Left ventricle myocardium inferior (tissue), 1 donor: ENCODE measurements at regions not wholly inside any gene's neighbourhood (a gene's known extent, or its start where the extent isn't known, plus 50 kb on each side); places are given as distances from the start of the nearest gene placed in this dataset.
"Not testable (repeated sequence)": the region's sequence is repeated elsewhere in the genome, so short reads cannot be mapped to it uniquely, and the experiment has no call there.

Experiments used
- DNase-seq: peaks from one replicate; pipeline ENCODE4 v3.0.0-alpha.2; 2020
- H3K27ac ChIP-seq: fragments of 200-600 bp; replicated peaks from 2 replicates; pipeline ENCODE4 v1.8.0; 2021
- H3K27me3 ChIP-seq: fragments of 200-600 bp; 2 replicates; pipeline ENCODE4 v1.8.0; 2021; ENCODE audit warnings: low read depth
- H3K36me3 ChIP-seq: fragments of 200-600 bp; 2 replicates; pipeline ENCODE4 v1.8.0; 2021
- H3K4me1 ChIP-seq: fragments of 200-600 bp; 2 replicates; pipeline ENCODE4 v1.8.0; 2021
- H3K4me3 ChIP-seq: fragments of 200-600 bp; 2 replicates; pipeline ENCODE4 v1.8.0; 2021; ENCODE audit warnings: mild to moderate bottlenecking, moderate library complexity
- H3K9me3 ChIP-seq: fragments of 200-600 bp; replicated peaks from 2 replicates; pipeline ENCODE4 v1.8.0; 2021
- intact Hi-C: fragments of 100-400 bp; cut with micrococcal nuclease; formaldehyde crosslinking; loops from one replicate; pipeline ENCODE4 v1.11.0; 2022
- TF ChIP-seq, protein P1 (sequence below): fragments of 200-600 bp; IDR thresholded peaks from 2 replicates; pipeline ENCODE4 v1.8.0; 2021; ENCODE audit warnings: antibody characterized with exemption, mild to moderate bottlenecking, borderline replicate concordance
- donor health status: DM: no; HTN: yes; CAD: no; lungs with severe emphysema.

- no peaks in the 10 kb centered on the region for H3K4me1 ChIP-seq
- peaks cover 19% of the 10 kb centered on the region for H3K36me3 ChIP-seq
- TF ChIP-seq, protein P1, sequence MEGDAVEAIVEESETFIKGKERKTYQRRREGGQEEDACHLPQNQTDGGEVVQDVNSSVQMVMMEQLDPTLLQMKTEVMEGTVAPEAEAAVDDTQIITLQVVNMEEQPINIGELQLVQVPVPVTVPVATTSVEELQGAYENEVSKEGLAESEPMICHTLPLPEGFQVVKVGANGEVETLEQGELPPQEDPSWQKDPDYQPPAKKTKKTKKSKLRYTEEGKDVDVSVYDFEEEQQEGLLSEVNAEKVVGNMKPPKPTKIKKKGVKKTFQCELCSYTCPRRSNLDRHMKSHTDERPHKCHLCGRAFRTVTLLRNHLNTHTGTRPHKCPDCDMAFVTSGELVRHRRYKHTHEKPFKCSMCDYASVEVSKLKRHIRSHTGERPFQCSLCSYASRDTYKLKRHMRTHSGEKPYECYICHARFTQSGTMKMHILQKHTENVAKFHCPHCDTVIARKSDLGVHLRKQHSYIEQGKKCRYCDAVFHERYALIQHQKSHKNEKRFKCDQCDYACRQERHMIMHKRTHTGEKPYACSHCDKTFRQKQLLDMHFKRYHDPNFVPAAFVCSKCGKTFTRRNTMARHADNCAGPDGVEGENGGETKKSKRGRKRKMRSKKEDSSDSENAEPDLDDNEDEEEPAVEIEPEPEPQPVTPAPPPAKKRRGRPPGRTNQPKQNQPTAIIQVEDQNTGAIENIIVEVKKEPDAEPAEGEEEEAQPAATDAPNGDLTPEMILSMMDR = no peak
- no peak for DNase-seq
- no peaks in the 10 kb centered on the region for H3K27me3 ChIP-seq
- peaks cover 50% of the 10 kb centered on the region for H3K9me3 ChIP-seq
- H3K27ac ChIP-seq = no peak overlapping the region
- no peak overlapping the region for H3K4me3 ChIP-seq
- intact Hi-C loops = no loop called here
Observed at GRCh38 chr5:94064025-94064424, 322.6 kb upstream of the POU5F2 start.

GRCh38 chr5:94057655-94058054, 316.3 kb upstream of the POU5F2 start:
- intact Hi-C loops = no loop called here
- DNase-seq = no peak
- peaks cover 6% of the 10 kb centered on the region for H3K36me3 ChIP-seq
- H3K9me3 ChIP-seq = no peaks in the 10 kb centered on the region
- H3K4me1 ChIP-seq = peaks cover 5% of the 10 kb centered on the region
- no peak overlapping the region for H3K27ac ChIP-seq
- H3K27me3 ChIP-seq = no peaks in the 10 kb centered on the region
- TF ChIP-seq, protein P1 = no peak
- H3K4me3 ChIP-seq = no peak overlapping the region

DNA sequence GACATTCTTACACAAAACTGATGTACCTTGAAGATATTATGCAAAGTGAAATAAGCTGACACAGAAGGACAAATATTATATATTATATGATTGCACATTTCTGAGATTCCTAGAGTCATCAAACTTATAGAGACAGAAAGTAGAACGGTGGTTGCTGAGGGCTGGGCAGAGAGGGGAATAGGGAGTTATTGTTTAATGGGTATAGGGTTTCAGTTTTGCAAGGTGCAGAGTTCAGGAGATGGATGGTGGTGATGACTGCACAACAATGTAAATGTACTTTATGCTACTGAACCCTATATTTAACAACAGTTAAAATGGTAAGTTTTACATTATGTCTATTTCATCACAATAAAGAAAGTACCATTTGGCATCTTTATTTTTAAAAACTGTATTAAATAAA, 315.8 kb upstream of the POU5F2 start:
- DNase-seq = no peak
- Histone ChIP-seq H3K4me1 (peaks cover 5% of the 10 kb centered on the region), H3K4me3 (no peak overlapping the region), H3K9me3 (no peaks in the 10 kb centered on the region), H3K27ac (no peak overlapping the region), H3K27me3 (no peaks in the 10 kb centered on the region), H3K36me3 (peaks cover 9% of the 10 kb centered on the region)
- TF ChIP-seq, protein P1 = no peak
- intact Hi-C loops = no loop called here

DNA sequence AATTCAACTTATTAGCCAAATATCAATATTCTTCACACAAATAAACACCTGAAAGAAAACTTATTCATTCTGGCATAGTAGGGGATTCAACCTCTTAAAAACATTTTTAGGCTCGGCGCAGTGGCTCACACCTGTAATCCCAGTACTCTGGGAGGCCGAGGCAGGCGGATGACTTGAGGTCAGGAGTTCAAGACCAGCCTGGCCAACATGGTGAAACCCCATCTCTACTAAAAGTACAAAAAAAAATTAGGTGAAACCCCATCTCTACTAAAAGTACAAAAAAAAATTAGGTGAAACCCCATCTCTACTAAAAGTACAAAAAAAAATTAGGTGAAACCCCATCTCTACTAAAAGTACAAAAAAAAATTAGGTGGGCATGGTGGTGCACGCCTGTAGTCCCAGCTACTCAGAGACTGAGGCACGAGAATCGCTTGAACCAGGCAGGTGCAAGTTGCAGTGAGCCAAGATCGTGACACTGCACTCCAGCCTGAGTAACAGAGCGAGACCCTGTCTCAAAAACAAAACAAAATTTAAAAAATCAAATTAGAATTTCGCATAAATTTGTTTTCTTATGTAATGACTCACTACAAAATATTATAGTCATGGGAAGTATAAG, 308.0 kb upstream of the POU5F2 start:
- H3K4me3 ChIP-seq, H3K27me3 ChIP-seq, intact Hi-C loops, H3K9me3 ChIP-seq, DNase-seq, H3K27ac ChIP-seq, H3K4me1 ChIP-seq: not testable (repeated sequence)
- peaks cover 17% of the 10 kb centered on the region for H3K36me3 ChIP-seq

- no peaks in the 10 kb centered on the region for H3K27me3 ChIP-seq
Observed at GRCh38 chr5:94045839-94046782, 304.7 kb upstream of the POU5F2 start.

More at GRCh38 chr5:94045839-94046782, 304.7 kb upstream of the POU5F2 start:
- Histone ChIP-seq H3K36me3 (peaks cover 18% of the 10 kb centered on the region), H3K27ac (no peak overlapping the region), H3K4me3 (no peak overlapping the region), H3K9me3 (no peaks in the 10 kb centered on the region), H3K4me1 (no peaks in the 10 kb centered on the region)
- TF ChIP-seq, protein P1 = no peak
- no peak for DNase-seq
- intact Hi-C loops = no loop called here
